Ovary (tissue), 7 donors: ENCODE measurements at regions not wholly inside any gene's neighbourhood (a gene's known extent, or its start where the extent isn't known, plus 50 kb on each side); places are given as distances from the start of the nearest gene placed in this dataset. TPM values are rescaled to one million over a fixed set of nuclear protein-coding genes. Genes with fewer than 3 reads are reported as not detected.

Experiments
- DNase-seq, 5 donors: peaks; one replicate each; pipeline ENCODE4 v3.0.0-alpha.2; 2019 to 2020
- H3K27ac ChIP-seq, 2 donors: fragments of 200-600 bp; one replicate each; pipeline versions ENCODE4 v1.5.1 to v1.8.0; 2019 to 2022
- H3K27me3 ChIP-seq: fragments of 200-600 bp; one replicate; pipeline ENCODE4 v1.8.0; 2022
- H3K36me3 ChIP-seq: fragments of 200-600 bp; sonication (generic); one replicate; pipeline ENCODE4 v1.5.1; 2019
- H3K4me1 ChIP-seq: one replicate; pipeline ENCODE4 v1.8.1; 2013; ENCODE audit warnings: mild to moderate bottlenecking, moderate library complexity; ENCODE audit not compliant: insufficient read depth
- H3K4me3 ChIP-seq: fragments of 200-600 bp; sonication (generic); one replicate; pipeline ENCODE4 v1.5.1; 2017
- H3K9me3 ChIP-seq, 2 donors: fragments of 200-600 bp in 1 of 2; sonication (generic) in 1 of 2; one replicate each; pipeline versions ENCODE4 v1.5.1 to v1.8.1; 2013 to 2019; ENCODE audit warnings: mild to moderate bottlenecking in 1 of 2, moderate library complexity in 1 of 2
- CTCF ChIP-seq, 3 donors: fragments of 450-650 bp in 2 of 3; fragments of 200-600 bp in 1 of 3; IDR thresholded peaks; one replicate each; pipeline versions ENCODE4 v1.5.1 to v1.8.0; 2016 to 2022; ENCODE audit warnings: antibody characterized with exemption in 3 of 3, mild to moderate bottlenecking in 1 of 3
- EP300 ChIP-seq: sonication (generic); formaldehyde crosslinking; IDR thresholded peaks from one replicate; pipeline ENCODE4 v1.6.1; 2017; ENCODE audit warnings: antibody characterized with exemption
- POLR2A ChIP-seq: fragments of 450-650 bp; IDR thresholded peaks from one replicate; pipeline ENCODE4 v1.6.1; 2017; ENCODE audit warnings: antibody characterized with exemption, mild to moderate bottlenecking, moderate library complexity
- WGBS, 3 donors: extraction: QIAGEN DNeasy Blood & Tissue Kit in 1 of 3; methylation state at CpG; one replicate each; pipeline versions ENCODE4 v1.1.5 to v1.1.7; 2013 to 2017; 5-methylcytosine and 5-hydroxymethylcytosine counted together
- intact Hi-C, 4 donors: fragments of 100-400 bp; cut with DNase I; formaldehyde crosslinking; loops; one replicate each; pipeline versions ENCODE4 v1.11.0 to v1.15.1; 2022 to 2023
- small RNA-seq: library from RNA; depleted of rRNA; stranded (forward); fragments of <200 nt; gene quantifications from one replicate; pipeline ENCODE3, GENCODE V24; 2016
- donor health status: DM: no; HTN: no; CAD: no; lungs with moderate emphysema.
- donor health status: DM: no; HTN: no; CAD: no.
- donor health status: Bipolar disorder and iron deficiency.
- donor health status: DM: no; HTN: no; CAD: no.
- donor health status: DM: yes; HTN: yes; CAD: no.

- no peaks in the 10 kb centered on the region for H3K9me3 ChIP-seq
- no peaks in the 10 kb centered on the region for H3K36me3 ChIP-seq
- H3K27ac ChIP-seq, result no peak overlapping the region
- no peaks in the 10 kb centered on the region for H3K27me3 ChIP-seq
- no peak overlapping the region for H3K4me3 ChIP-seq
- 83 to 91% (median 86%) methylated on average over 4 of the region's 4 CpGs for WGBS, 3 donors
- peaks cover 1% of the 10 kb centered on the region for H3K4me1 ChIP-seq
- no peak for TF ChIP-seq EP300
- TF ChIP-seq CTCF (IDR thresholded peaks at IDR 0.05), result no peak
- TF ChIP-seq POLR2A, result no peak
- intact Hi-C loops, result no loop called here
- DNase-seq, result no peak
Measured at GRCh38 chr16:79265701-79266100, 334.8 kb downstream of the MAF start.

GRCh38 chr16:79265196-79265595 is 335.3 kb downstream of the MAF start:
- Histone ChIP-seq H3K9me3 (no peaks in the 10 kb centered on the region), H3K36me3 (no peaks in the 10 kb centered on the region), H3K27me3 (no peaks in the 10 kb centered on the region), H3K27ac (no peak overlapping the region), H3K4me1 (peaks cover 1% of the 10 kb centered on the region), H3K4me3 (no peak overlapping the region)
- 85 to 96% (median 94%) methylated on average over 5 of the region's 5 CpGs for WGBS, 3 donors
- TF ChIP-seq POLR2A (no peak), EP300 (no peak), CTCF (IDR thresholded peaks at IDR 0.05) (no peak)
- DNase-seq, result no peak
- intact Hi-C loops, result no loop called here

- intact Hi-C loops, result no loop called here
- H3K9me3 ChIP-seq, result no peaks in the 10 kb centered on the region
- no peak for TF ChIP-seq CTCF (IDR thresholded peaks at IDR 0.05)
- no peak for TF ChIP-seq EP300
- TF ChIP-seq POLR2A, result no peak
- 87% methylated on average over 6 of the region's 6 CpGs for WGBS, 3 donors
- H3K27me3 ChIP-seq, result no peaks in the 10 kb centered on the region
- DNase-seq, result no peak
- no peaks in the 10 kb centered on the region for H3K36me3 ChIP-seq
- H3K4me1 ChIP-seq, result peaks cover 1% of the 10 kb centered on the region
- H3K27ac ChIP-seq, result no peak overlapping the region
- no peak overlapping the region for H3K4me3 ChIP-seq
Measured at GRCh38 chr16:79264237-79265109, 336.1 kb downstream of the MAF start.

GRCh38 chr16:79263425-79263824 is 337.1 kb downstream of the MAF start:
- Histone ChIP-seq H3K4me1 (peaks cover 1% of the 10 kb centered on the region), H3K27ac (no peak overlapping the region), H3K27me3 (no peaks in the 10 kb centered on the region), H3K36me3 (no peaks in the 10 kb centered on the region), H3K4me3 (no peak overlapping the region), H3K9me3 (no peaks in the 10 kb centered on the region)
- WGBS, 3 donors, result 91 to 95% (median 93%) methylated on average over 3 of the region's 3 CpGs
- no peak for TF ChIP-seq EP300
- TF ChIP-seq POLR2A, result no peak
- no peak for TF ChIP-seq CTCF (IDR thresholded peaks at IDR 0.05)
- no peak for DNase-seq
- intact Hi-C loops, result no loop called here

Small RNA genes in the stretch of these regions (small RNA-seq; reads per million reads assigned to genes)
- not detected for gene RNA5SP431
